ENCODE measurements at regions not wholly inside any gene's neighbourhood (a gene's known extent, or its start where the extent isn't known, plus 50 kb on each side); places are given as distances from the start of the nearest gene placed in this dataset.

DNA sequence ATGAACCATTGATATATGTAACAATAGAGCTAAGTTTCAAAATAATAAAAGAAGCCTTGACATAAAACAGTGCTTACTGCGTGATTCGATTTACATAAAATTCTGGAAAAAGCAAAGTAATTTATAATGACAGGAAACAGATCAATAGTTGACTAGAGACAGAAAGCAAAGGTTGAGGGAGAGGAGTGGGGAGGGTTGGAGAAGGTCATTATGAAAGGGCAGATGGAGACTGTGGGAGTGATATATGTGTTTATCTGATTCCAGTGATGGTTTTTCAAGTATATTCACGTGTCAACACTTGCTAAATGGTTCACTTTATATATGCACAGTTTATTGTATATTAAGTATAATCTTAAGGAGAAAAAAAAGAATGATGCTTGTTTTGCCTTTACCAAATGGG, 1885.7 kb upstream of the NUDT12 start:
- no peak overlapping the region for H3K4me3 ChIP-seq
- H3K27me3 ChIP-seq, result no peaks in the 10 kb centered on the region
- no peak overlapping the region for H3K27ac ChIP-seq
- no peaks in the 10 kb centered on the region for H3K9me3 ChIP-seq (ENCODE audit: low read depth)
- DNase-seq (ENCODE audit: low read depth in 1 of 2, low spot score in 1 of 2), result no peak
- no peaks in the 10 kb centered on the region for H3K36me3 ChIP-seq
- no peaks in the 10 kb centered on the region for H3K4me1 ChIP-seq (ENCODE audit: low read depth)
- TF ChIP-seq, protein P1, sequence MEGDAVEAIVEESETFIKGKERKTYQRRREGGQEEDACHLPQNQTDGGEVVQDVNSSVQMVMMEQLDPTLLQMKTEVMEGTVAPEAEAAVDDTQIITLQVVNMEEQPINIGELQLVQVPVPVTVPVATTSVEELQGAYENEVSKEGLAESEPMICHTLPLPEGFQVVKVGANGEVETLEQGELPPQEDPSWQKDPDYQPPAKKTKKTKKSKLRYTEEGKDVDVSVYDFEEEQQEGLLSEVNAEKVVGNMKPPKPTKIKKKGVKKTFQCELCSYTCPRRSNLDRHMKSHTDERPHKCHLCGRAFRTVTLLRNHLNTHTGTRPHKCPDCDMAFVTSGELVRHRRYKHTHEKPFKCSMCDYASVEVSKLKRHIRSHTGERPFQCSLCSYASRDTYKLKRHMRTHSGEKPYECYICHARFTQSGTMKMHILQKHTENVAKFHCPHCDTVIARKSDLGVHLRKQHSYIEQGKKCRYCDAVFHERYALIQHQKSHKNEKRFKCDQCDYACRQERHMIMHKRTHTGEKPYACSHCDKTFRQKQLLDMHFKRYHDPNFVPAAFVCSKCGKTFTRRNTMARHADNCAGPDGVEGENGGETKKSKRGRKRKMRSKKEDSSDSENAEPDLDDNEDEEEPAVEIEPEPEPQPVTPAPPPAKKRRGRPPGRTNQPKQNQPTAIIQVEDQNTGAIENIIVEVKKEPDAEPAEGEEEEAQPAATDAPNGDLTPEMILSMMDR (IDR thresholded peaks at IDR 0.05; ENCODE audit: low read depth, low read length), result no peak

DNA sequence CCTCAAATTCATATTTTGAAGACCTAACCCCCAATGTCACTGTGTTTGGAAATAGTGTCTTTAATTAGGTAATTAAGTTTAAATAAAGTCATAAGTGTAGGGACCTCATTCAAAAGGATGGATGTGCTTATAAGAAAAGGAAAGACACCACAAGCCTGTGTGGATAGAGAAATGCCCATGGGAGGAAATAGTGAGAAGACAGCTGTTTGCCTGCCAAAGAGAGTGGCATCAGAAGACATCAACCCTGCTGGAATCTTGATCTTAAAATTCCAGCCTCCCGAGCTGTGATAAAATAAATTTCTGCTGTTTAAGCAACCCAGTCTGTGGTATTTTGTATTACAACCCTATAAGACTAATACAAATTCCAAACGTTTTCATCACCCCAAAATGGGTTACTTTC, 1867.9 kb upstream of the NUDT12 start:
- Histone ChIP-seq H3K4me1 (ENCODE audit: low read depth) (no peaks in the 10 kb centered on the region), H3K27me3 (no peaks in the 10 kb centered on the region), H3K9me3 (ENCODE audit: low read depth) (no peaks in the 10 kb centered on the region), H3K36me3 (no peaks in the 10 kb centered on the region), H3K27ac (no peak overlapping the region), H3K4me3 (no peak overlapping the region)
- TF ChIP-seq, protein P1 (IDR thresholded peaks at IDR 0.05; ENCODE audit: low read depth, low read length), result no peak
- DNase-seq (ENCODE audit: low read depth in 1 of 2, low spot score in 1 of 2), result no peak

DNA sequence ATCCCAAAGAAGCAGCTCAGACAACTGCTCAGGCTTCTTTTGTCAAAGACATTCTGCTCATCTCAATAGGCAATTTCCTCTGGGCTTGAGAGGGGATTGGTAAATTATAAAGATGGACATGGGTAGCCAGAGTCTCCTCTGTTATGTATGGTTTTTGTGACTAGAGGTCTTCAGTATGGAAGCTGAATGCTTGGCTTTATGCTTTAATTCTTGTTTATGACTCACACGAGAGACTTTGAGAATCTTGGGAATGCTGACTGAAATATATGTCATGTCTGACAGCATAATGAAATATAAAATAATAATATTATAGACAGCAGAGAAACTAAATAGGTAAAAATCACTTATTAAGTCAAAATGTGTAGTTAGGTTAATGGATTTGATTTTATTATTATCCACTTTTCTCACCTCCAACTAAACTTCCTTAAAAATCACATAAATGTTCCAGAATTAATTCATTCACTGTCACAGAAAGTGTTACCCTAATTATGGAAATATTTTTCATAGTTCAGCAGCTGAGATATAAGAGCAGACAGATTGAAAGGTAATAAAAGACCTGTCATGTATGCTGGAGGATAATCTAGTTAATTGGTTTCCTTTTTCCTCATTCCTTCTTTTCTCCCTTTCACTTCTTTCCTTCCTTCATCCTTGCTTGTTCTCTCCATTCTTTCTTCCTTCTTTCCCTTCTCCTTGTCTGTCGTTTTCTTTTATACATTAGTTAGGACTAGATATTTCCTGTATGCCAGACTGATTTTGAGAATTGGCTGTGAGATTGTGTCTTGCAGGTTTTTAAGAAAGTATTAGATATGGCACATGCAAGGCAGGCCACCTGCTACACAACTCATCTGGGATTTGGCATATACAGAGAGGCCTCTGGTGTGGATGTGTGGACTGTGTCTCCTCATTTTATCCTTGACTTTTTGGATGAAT, 1866.1 kb upstream of the NUDT12 start:
- no peak for DNase-seq (ENCODE audit: low read depth in 1 of 2, low spot score in 1 of 2)
- Histone ChIP-seq H3K27ac (no peak overlapping the region), H3K4me1 (ENCODE audit: low read depth) (no peaks in the 10 kb centered on the region), H3K9me3 (ENCODE audit: low read depth) (no peaks in the 10 kb centered on the region), H3K27me3 (no peaks in the 10 kb centered on the region), H3K4me3 (no peak overlapping the region), H3K36me3 (no peaks in the 10 kb centered on the region)
- TF ChIP-seq, protein P1 (IDR thresholded peaks at IDR 0.05; ENCODE audit: low read depth, low read length), result no peak

DNA sequence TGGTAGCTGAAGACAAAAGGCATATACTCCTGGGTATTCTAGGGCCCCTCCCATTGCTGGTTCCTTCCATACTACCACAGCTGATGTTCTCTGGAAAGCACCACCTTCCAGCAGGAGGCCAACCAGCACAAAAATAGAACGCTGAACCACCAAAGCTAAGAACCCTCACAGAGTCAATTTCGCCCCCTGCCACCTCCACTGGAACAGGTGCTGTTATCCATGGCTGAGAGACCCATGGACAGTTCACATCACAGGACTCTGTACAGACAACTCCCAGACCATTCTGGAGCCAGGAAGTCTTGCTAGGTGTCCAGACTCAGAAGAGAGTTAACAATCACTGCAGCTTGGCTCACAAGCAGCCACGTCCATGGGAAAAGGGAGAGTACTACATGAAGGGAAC, 1851.5 kb upstream of the NUDT12 start:
- no peak for DNase-seq (ENCODE audit: low read depth in 1 of 2, low spot score in 1 of 2)
- Histone ChIP-seq H3K4me1 (ENCODE audit: low read depth) (peaks cover 5% of the 10 kb centered on the region), H3K27me3 (no peaks in the 10 kb centered on the region), H3K36me3 (no peaks in the 10 kb centered on the region), H3K9me3 (ENCODE audit: low read depth) (no peaks in the 10 kb centered on the region), H3K27ac (no peak overlapping the region), H3K4me3 (no peak overlapping the region)
- TF ChIP-seq, protein P1 (IDR thresholded peaks at IDR 0.05; ENCODE audit: low read depth, low read length), result no peak

DNA sequence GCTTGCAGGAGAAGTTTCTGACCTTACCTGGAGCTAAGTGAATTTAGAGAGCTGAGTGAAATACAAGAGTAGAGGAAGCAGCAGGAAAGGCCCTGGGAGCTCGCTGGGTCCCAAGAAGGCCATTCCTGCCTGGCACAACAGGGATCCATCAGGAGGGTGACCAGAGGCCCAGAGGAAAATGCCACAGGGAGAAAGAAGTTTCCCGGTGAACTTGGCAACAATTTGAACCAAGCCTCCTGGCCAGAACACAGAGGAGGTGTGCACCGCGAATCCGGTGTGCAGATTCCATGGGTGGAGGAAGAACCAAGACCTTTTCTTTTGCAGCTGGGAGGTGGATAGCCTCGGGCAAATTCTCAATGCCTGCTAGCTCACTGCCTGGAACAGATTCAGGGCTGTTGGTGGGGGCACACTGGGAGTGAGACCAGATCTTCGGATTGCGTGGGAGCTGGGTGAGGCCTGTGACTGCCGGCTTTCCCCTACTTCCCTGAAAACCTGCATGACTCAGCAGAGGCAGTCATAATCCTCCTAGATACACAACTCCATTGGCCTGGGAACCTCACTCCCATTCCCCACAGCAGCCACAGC, 1850.9 kb upstream of the NUDT12 start:
- TF ChIP-seq, protein P1 (IDR thresholded peaks at IDR 0.05; ENCODE audit: low read depth, low read length), result no peak
- peaks cover 5% of the 10 kb centered on the region for H3K4me1 ChIP-seq (ENCODE audit: low read depth)
- H3K4me3 ChIP-seq, result no peak overlapping the region
- no peaks in the 10 kb centered on the region for H3K27me3 ChIP-seq
- H3K27ac ChIP-seq, result no peak overlapping the region
- H3K9me3 ChIP-seq (ENCODE audit: low read depth), result no peaks in the 10 kb centered on the region
- H3K36me3 ChIP-seq, result no peaks in the 10 kb centered on the region
- no peak for DNase-seq (ENCODE audit: low read depth in 1 of 2, low spot score in 1 of 2)
